HepG2 (cell line): ENCODE measurements at regions not wholly inside any gene's neighbourhood (a gene's known extent, or its start where the extent isn't known, plus 50 kb on each side); places are given as distances from the start of the nearest gene placed in this dataset.
A peak's percentile ranks its signal among the peaks of the same experiment; 100 is the strongest.

Experiments used
- ATAC-seq: fragments of 200-7000 bp; cut with Tn5 transposase; 3 replicates; pipeline ENCODE4 v1.9.1; 2020; ENCODE audit warnings: mild to moderate bottlenecking, moderate library complexity
- BruUV-seq: library from RNA; stranded (reverse); fragments of 400-500 nt; replicated peaks from 2 replicates; lab custom pipeline; 2021; lab: Mats Ljungman, UMichigan
- CTCF ChIA-PET: fragments of 300-600 bp; formaldehyde crosslinking; extraction: SDS; loops from one replicate; lab custom pipeline; 2021; ENCODE audit warnings: low total read pairs, inconsistent platforms, low intra/inter-chr PET ratio; lab: Yijun Ruan, JAX
- POLR2A ChIA-PET: fragments of 350-600 bp; sonication (Branson Sonifier 250); formaldehyde crosslinking; loops from one replicate; lab custom pipeline; 2020; ENCODE audit warnings: antibody characterized with exemption, inconsistent platforms; lab: Yijun Ruan, JAX
- DNase-seq: peaks from one replicate; pipeline ENCODE4 v3.0.0-alpha.2; 2015; ENCODE audit warnings: low spot score
- FAIRE-seq: peaks from 3 replicates; lab custom pipeline; 2011; peaks lifted over from hg19 to GRCh38; lab: Jason Lieb, UNC
- H2AFZ ChIP-seq: one replicate; pipeline ENCODE4 v1.6.1; 2011; ENCODE audit warnings: low read length, inconsistent platforms
- H3K27ac ChIP-seq: fragments of 300-600 bp; 3 replicates; pipeline ENCODE4 v1.8.0; 2011; ENCODE audit warnings: mixed run types, mild to moderate bottlenecking, mixed read lengths, low read length, inconsistent platforms; ENCODE audit not compliant: insufficient read depth; ENCODE audit errors: extremely low read length
- H3K27me3 ChIP-seq, 2 experiments: fragments of 200-600 bp in 1 of 2; 2 replicates in 1 of 2; 3 replicates in 1 of 2; pipeline versions ENCODE4 v1.6.0 to v1.8.0; 2011; ENCODE audit warnings: low read length in 2 of 2, mild to moderate bottlenecking in 2 of 2, moderate library complexity in 2 of 2, inconsistent platforms in 1 of 2; ENCODE audit not compliant: insufficient read depth in 2 of 2, control insufficient read depth in 1 of 2
- H3K36me3 ChIP-seq, 2 experiments: fragments of 200-600 bp in 1 of 2; replicated peaks in 1 of 2; 2 replicates in 1 of 2; 3 replicates in 1 of 2; pipeline versions ENCODE4 v1.5.1 to v1.8.0; 2011; ENCODE audit warnings: low read length in 2 of 2, inconsistent platforms in 1 of 2; ENCODE audit not compliant: insufficient read depth in 2 of 2, control insufficient read depth in 1 of 2
- H3K4me1 ChIP-seq: 2 replicates; pipeline ENCODE4 v1.5.1; 2012; ENCODE audit warnings: low read length, inconsistent platforms; ENCODE audit not compliant: insufficient read depth
- H3K4me2 ChIP-seq: 2 replicates; pipeline ENCODE4 v1.6.0; 2011; ENCODE audit warnings: low read depth, low read length, inconsistent platforms
- H3K4me3 ChIP-seq, 3 experiments: fragments of 200-600 bp in 1 of 3; sonication (generic), shearing (Covaris generic) in 1 of 3; replicated peaks in 1 of 3; 2 replicates each; pipeline ENCODE4 v1.5.1; 2011 to 2016; ENCODE audit warnings: low read length in 3 of 3, inconsistent platforms in 2 of 3, low read depth in 2 of 3, mild to moderate bottlenecking in 2 of 3, control low read depth in 1 of 3, mixed read lengths in 1 of 3; ENCODE audit not compliant: insufficient read depth in 1 of 3
- H3K79me2 ChIP-seq: one replicate; pipeline ENCODE4 v1.6.1; 2011; ENCODE audit warnings: low read length, inconsistent platforms; ENCODE audit not compliant: insufficient read depth
- H3K9ac ChIP-seq: 2 replicates; pipeline ENCODE4 v1.6.0; 2011; ENCODE audit warnings: mild to moderate bottlenecking, low read depth, low read length, inconsistent platforms; ENCODE audit not compliant: insufficient read depth
- H3K9me3 ChIP-seq: 2 replicates; pipeline ENCODE4 v1.5.1; 2012; ENCODE audit warnings: mild to moderate bottlenecking, low read length
- H4K20me1 ChIP-seq: 2 replicates; pipeline ENCODE4 v1.6.0; 2011; ENCODE audit warnings: inconsistent platforms, mild to moderate bottlenecking, low read length, moderate library complexity; ENCODE audit not compliant: insufficient read depth
- DNMT3B ChIP-seq: conservative IDR thresholded peaks from 2 replicates; pipeline ENCODE4 v1.6.1; 2016; ENCODE audit warnings: missing biosample characterization, control low read depth
- HNF1B ChIP-seq: sonication (generic); formaldehyde crosslinking; IDR thresholded peaks from 2 replicates; pipeline ENCODE4 v1.5.1; 2020; ENCODE audit warnings: mild to moderate bottlenecking, moderate library complexity, missing genetic modification reagents
- MAFF ChIP-seq: IDR thresholded peaks from 2 replicates; pipeline ENCODE4 v1.6.1; 2011; ENCODE audit warnings: low read depth, low read length, improper control_type of control experiment
- PREB ChIP-seq: sonication (generic); formaldehyde crosslinking; IDR thresholded peaks from 2 replicates; pipeline ENCODE4 v1.4.0; 2020; ENCODE audit warnings: missing genetic modification reagents
- RBM39 ChIP-seq: fragments of 200-400 bp; formaldehyde crosslinking; IDR thresholded peaks from one replicate; pipeline ENCODE4 v1.6.1; 2018; ENCODE audit warnings: antibody characterized with exemption, mild to moderate bottlenecking, low read depth, low read length; ENCODE audit not compliant: poor library complexity, severe bottlenecking
- REXO4 ChIP-seq: sonication (generic); formaldehyde crosslinking; IDR thresholded peaks from 2 replicates; pipeline ENCODE4 v1.8.0; 2022; ENCODE audit warnings: missing genetic modification reagents, mild to moderate bottlenecking, borderline replicate concordance
- SOX13 ChIP-seq, 3 experiments: fragments of 450-650 bp in 1 of 3; sonication (generic) in 1 of 3; formaldehyde crosslinking in 1 of 3; IDR thresholded peaks in 2 of 3; conservative IDR thresholded peaks in 1 of 3; 2 replicates each; pipeline versions ENCODE4 v1.5.0 to v1.6.1; 2016 to 2020; ENCODE audit warnings: antibody characterized with exemption in 1 of 3, mild to moderate bottlenecking in 1 of 3, missing compliant biosample characterization in 1 of 3, missing genetic modification reagents in 1 of 3, moderate library complexity in 1 of 3
- SP2 ChIP-seq: sonication (generic); formaldehyde crosslinking; IDR thresholded peaks from 2 replicates; pipeline ENCODE4 v1.5.1; 2020; ENCODE audit warnings: mild to moderate bottlenecking, missing genetic modification reagents
- SYNCRIP ChIP-seq: fragments of 200-400 bp; formaldehyde crosslinking; IDR thresholded peaks from 2 replicates; pipeline ENCODE4 v1.6.1; 2018; ENCODE audit warnings: mild to moderate bottlenecking, low read depth, low read length; ENCODE audit not compliant: insufficient read depth
- ZNF24 ChIP-seq: fragments of 450-650 bp; IDR thresholded peaks from 2 replicates; pipeline ENCODE4 v1.6.1; 2017; ENCODE audit warnings: antibody characterized with exemption, mild to moderate bottlenecking
- ZNF367 ChIP-seq: sonication (generic); formaldehyde crosslinking; IDR thresholded peaks from 2 replicates; pipeline ENCODE4 v1.4.0; 2020; ENCODE audit warnings: missing genetic modification reagents, borderline replicate concordance
- ZNF737 ChIP-seq: sonication (generic); formaldehyde crosslinking; IDR thresholded peaks from 2 replicates; pipeline ENCODE4 v1.5.0; 2020; ENCODE audit warnings: missing genetic modification reagents, mild to moderate bottlenecking, borderline replicate concordance
- WGBS: methylation state at CpG from one replicate; pipeline ENCODE4 v1.1.6; 2017; ENCODE audit warnings: low lambda C conversion rate; 5-methylcytosine and 5-hydroxymethylcytosine counted together
- in situ Hi-C: cut with HindIII; loops from 2 replicates; pipeline ENCODE4 v1.10.0; 2017; ENCODE audit warnings: low pct_unique_long_range_greater_than_20kb; ENCODE audit not compliant: extremely low pct_ligation_motif_present
- intact Hi-C: fragments of 100-400 bp; cut with micrococcal nuclease; formaldehyde crosslinking; loops from one replicate; pipeline ENCODE4 v1.10.0; 2022; ENCODE audit not compliant: unreplicated experiment
- TF ChIP-seq, protein P1 (sequence below): sonication (generic); formaldehyde crosslinking; conservative IDR thresholded peaks from 2 replicates; pipeline ENCODE4 v1.4.0; 2020; ENCODE audit warnings: missing genetic modification reagents

DNA sequence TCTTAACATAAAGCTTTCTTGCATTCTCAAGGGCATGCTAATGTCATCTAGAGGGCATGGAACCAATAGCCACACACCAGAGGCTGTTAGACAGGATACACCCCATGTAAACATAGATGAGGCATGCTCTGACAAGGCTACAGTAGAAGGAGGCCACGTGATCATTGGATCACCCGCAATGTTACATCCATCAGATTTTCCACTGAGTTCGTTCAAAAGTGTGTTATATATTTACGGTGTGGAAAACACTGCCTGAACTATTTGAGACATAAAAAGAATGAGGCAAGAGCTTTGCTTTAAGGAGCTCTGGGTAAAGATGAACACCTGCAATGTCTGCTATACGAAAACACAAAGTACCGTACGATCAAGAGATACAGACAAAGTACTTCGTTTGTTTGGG is 817.5 kb upstream of the SLC10A2 start:
- CTCF ChIA-PET: no interaction called here
- intact Hi-C loops: no loop called here
- DNase-seq: no peak

GRCh38 chr13:103883164-103883563 is 816.9 kb upstream of the SLC10A2 start:
- no peaks in the 10 kb centered on the region for H3K27me3 ChIP-seq
- FAIRE-seq: no peak
- no peaks in the 10 kb centered on the region for H3K9me3 ChIP-seq
- no peak overlapping the region for H3K9ac ChIP-seq
- BruUV-seq: no TSS peak
- POLR2A ChIA-PET: no interaction called here
- H3K36me3 ChIP-seq: no peaks in the 10 kb centered on the region
- intact Hi-C loops (no loop called here), in situ Hi-C loops (no loop called here)
- ATAC-seq: peak; percentile 100
- H3K4me3 ChIP-seq: no peak overlapping the region
- no peak overlapping the region for H3K4me2 ChIP-seq
- no peaks in the 10 kb centered on the region for H4K20me1 ChIP-seq
- CTCF ChIA-PET: no interaction called here
- 3% methylated on average over 5 of the region's 7 CpGs for WGBS
- DNase-seq: peak; percentile 81
- H3K4me1 ChIP-seq: peaks cover 5% of the 10 kb centered on the region; the same call in 1 of the 2 replicates
- H2AFZ ChIP-seq: no peak overlapping the region
- no peaks in the 10 kb centered on the region for H3K79me2 ChIP-seq
- H3K27ac ChIP-seq: no peak overlapping the region
- TF ChIP-seq HNF1B (0 out of 2 replicates have a peak, but pooled peaks have one; percentile 26), SYNCRIP (no peak), DNMT3B (no peak), RBM39 (no peak), SP2 (CRISPR knock-in tag) (no peak), ZNF737 (CRISPR knock-in tag) (no peak), PREB (CRISPR knock-in tag) (no peak), MAFF (peak; percentile 50), ZNF367 (CRISPR knock-in tag) (no peak), REXO4 (CRISPR knock-in tag) (no peak), SOX13 (IDR thresholded peaks at IDR 0.05) (no peak), SOX13 (CRISPR knock-in tag; conservative IDR thresholded peaks at IDR 0.05 in 1 of 2, IDR thresholded peaks at IDR 0.05 in 1 of 2) (peak in 1 of 2 experiments; percentile 24; a peak in 1 of 4 replicates)
- TF ChIP-seq, protein P1, sequence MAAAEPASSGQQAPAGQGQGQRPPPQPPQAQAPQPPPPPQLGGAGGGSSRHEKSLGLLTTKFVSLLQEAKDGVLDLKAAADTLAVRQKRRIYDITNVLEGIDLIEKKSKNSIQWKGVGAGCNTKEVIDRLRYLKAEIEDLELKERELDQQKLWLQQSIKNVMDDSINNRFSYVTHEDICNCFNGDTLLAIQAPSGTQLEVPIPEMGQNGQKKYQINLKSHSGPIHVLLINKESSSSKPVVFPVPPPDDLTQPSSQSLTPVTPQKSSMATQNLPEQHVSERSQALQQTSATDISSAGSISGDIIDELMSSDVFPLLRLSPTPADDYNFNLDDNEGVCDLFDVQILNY (CRISPR knock-in tag): no peak

More for the DNA sequence above, 817.5 kb upstream of the SLC10A2 start:
- Histone ChIP-seq H4K20me1 (no peaks in the 10 kb centered on the region), H3K9me3 (no peaks in the 10 kb centered on the region), H3K79me2 (no peaks in the 10 kb centered on the region), H2AFZ (no peak overlapping the region), H3K4me3 (no peak overlapping the region), H3K27ac (no peak overlapping the region), H3K27me3 (no peaks in the 10 kb centered on the region), H3K4me1 (peaks cover 5% of the 10 kb centered on the region; the same call in 1 of the 2 replicates), H3K4me2 (no peak overlapping the region), H3K9ac (no peak overlapping the region), H3K36me3 (no peaks in the 10 kb centered on the region)
- ATAC-seq (no peak; the same call in 2 of the 3 replicates), FAIRE-seq (no peak)
- 39% methylated on average over 8 of the region's 8 CpGs for WGBS
- TF ChIP-seq ZNF24: no peak
- POLR2A ChIA-PET: no interaction called here
- in situ Hi-C loops: no loop called here
- BruUV-seq: no TSS peak
